GM23338 (cell line): ENCODE measurements at regions not wholly inside any gene's neighbourhood (a gene's known extent, or its start where the extent isn't known, plus 50 kb on each side); places are given as distances from the start of the nearest gene placed in this dataset.

Experiments
- ATAC-seq: fragments of 200-7000 bp; cut with Tn5 transposase; 3 replicates; pipeline ENCODE4 v1.9.1; 2020
- DNase-seq: peaks from one replicate; pipeline ENCODE4 v3.0.0-alpha.2; 2015; ENCODE audit warnings: low spot score
- H2AFZ ChIP-seq: fragments of 200-600 bp; sonication (generic); 2 replicates; pipeline ENCODE4 v1.8.0; 2016; ENCODE audit warnings: antibody characterized with exemption, mild to moderate bottlenecking, moderate library complexity
- H3F3A ChIP-seq: fragments of 200-600 bp; sonication (generic); replicated peaks from 2 replicates; pipeline ENCODE4 v1.8.0; 2017; ENCODE audit warnings: antibody characterized with exemption, mixed run types, low read depth
- H3K27ac ChIP-seq: fragments of 200-600 bp; sonication (generic); 2 replicates; pipeline ENCODE4 v1.6.1; 2016; ENCODE audit warnings: low read depth
- H3K27me3 ChIP-seq: fragments of 200-600 bp; sonication (generic); 2 replicates; pipeline ENCODE4 v1.8.0; 2016; ENCODE audit warnings: mild to moderate bottlenecking, mixed run types, moderate library complexity; ENCODE audit not compliant: insufficient read depth
- H3K36me3 ChIP-seq: fragments of 200-600 bp; sonication (generic); 2 replicates; pipeline ENCODE4 v1.8.0; 2016; ENCODE audit warnings: mild to moderate bottlenecking; ENCODE audit not compliant: insufficient read depth
- H3K4me1 ChIP-seq: fragments of 200-600 bp; sonication (generic); 2 replicates; pipeline ENCODE4 v1.8.0; 2016; ENCODE audit warnings: mild to moderate bottlenecking, moderate library complexity; ENCODE audit not compliant: insufficient read depth
- H3K4me2 ChIP-seq: fragments of 200-600 bp; sonication (generic); 2 replicates; pipeline ENCODE4 v1.7.1; 2017; ENCODE audit warnings: mixed run types
- H3K4me3 ChIP-seq: fragments of 200-600 bp; sonication (generic); 2 replicates; pipeline ENCODE4 v1.6.1; 2016; ENCODE audit warnings: mixed run types
- H3K79me2 ChIP-seq: fragments of 200-600 bp; sonication (generic); replicated peaks from 2 replicates; pipeline ENCODE4 v1.8.0; 2017; ENCODE audit warnings: mild to moderate bottlenecking; ENCODE audit not compliant: insufficient read depth
- H3K9me2 ChIP-seq: fragments of 200-600 bp; sonication (generic); 2 replicates; pipeline ENCODE4 v1.8.0; 2017; ENCODE audit not compliant: insufficient read depth
- H4K20me1 ChIP-seq: fragments of 200-600 bp; sonication (generic); replicated peaks from 2 replicates; pipeline ENCODE4 v1.8.0; 2017; ENCODE audit warnings: mild to moderate bottlenecking; ENCODE audit not compliant: insufficient read depth
- H3K27ac Mint-ChIP-seq: 2 replicates; pipeline ENCODE4 v1.8.0; 2020; ENCODE audit warnings: inconsistent platforms, mild to moderate bottlenecking, moderate library complexity, mixed read lengths
- H3K27me3 Mint-ChIP-seq: 3 replicates; pipeline ENCODE4 v1.8.0; 2022; ENCODE audit warnings: low read depth, mild to moderate bottlenecking, moderate library complexity, mixed read lengths, inconsistent platforms; ENCODE audit not compliant: insufficient read depth, poor library complexity
- H3K36me3 Mint-ChIP-seq: 3 replicates; pipeline ENCODE4 v1.8.0; 2021; ENCODE audit warnings: low read depth, mild to moderate bottlenecking, inconsistent platforms, moderate library complexity, mixed read lengths
- H3K4me1 Mint-ChIP-seq: 3 replicates; pipeline ENCODE4 v1.8.0; 2020; ENCODE audit warnings: mild to moderate bottlenecking, inconsistent platforms, mixed read lengths
- H3K4me3 Mint-ChIP-seq: 3 replicates; pipeline ENCODE4 v1.8.0; 2021; ENCODE audit warnings: moderate library complexity, mild to moderate bottlenecking, inconsistent platforms, mixed read lengths
- H3K9me3 Mint-ChIP-seq: 3 replicates; pipeline ENCODE4 v1.8.0; 2020; ENCODE audit warnings: moderate library complexity, mild to moderate bottlenecking, inconsistent platforms, mixed read lengths
- CREB1 ChIP-seq: fragments of 250-450 bp; sonication (Bioruptor Pico); IDR thresholded peaks from 2 replicates; pipeline ENCODE4 v1.5.0; 2020; ENCODE audit warnings: low read depth, mild to moderate bottlenecking, moderate library complexity
- CTCF ChIP-seq, 2 experiments: fragments of 200-600 bp in 1 of 2; sonication (generic) in 1 of 2; conservative IDR thresholded peaks; 2 replicates each; pipeline versions ENCODE4 v1.5.1 to v1.6.1; 2016 to 2017; ENCODE audit warnings: antibody characterized with exemption in 2 of 2, low read depth in 2 of 2, mild to moderate bottlenecking in 2 of 2, moderate library complexity in 1 of 2
- ETS1 ChIP-seq: IDR thresholded peaks from 2 replicates; pipeline ENCODE4 v1.6.1; 2016; ENCODE audit warnings: antibody characterized with exemption
- JUNB ChIP-seq: IDR thresholded peaks from one replicate; pipeline ENCODE4 v1.6.1; 2016; ENCODE audit warnings: antibody characterized with exemption; ENCODE audit not compliant: unreplicated experiment
- POLR2AphosphoS5 ChIP-seq: IDR thresholded peaks from 2 replicates; pipeline ENCODE4 v1.6.1; 2016; ENCODE audit warnings: antibody characterized with exemption, low read depth
- REST ChIP-seq: IDR thresholded peaks from one replicate; pipeline ENCODE4 v1.6.1; 2018; ENCODE audit warnings: antibody characterized with exemption; ENCODE audit not compliant: unreplicated experiment
- STAT1 ChIP-seq: IDR thresholded peaks from one replicate; pipeline ENCODE4 v1.6.1; 2016; ENCODE audit warnings: antibody characterized with exemption; ENCODE audit not compliant: unreplicated experiment
- ZNF462 ChIP-seq: fragments of 250-450 bp; sonication (Bioruptor Pico); IDR thresholded peaks from 2 replicates; pipeline ENCODE4 v1.5.0; 2020; ENCODE audit warnings: mild to moderate bottlenecking, moderate library complexity

GRCh38 chr17:14749269-14749668, 448.4 kb downstream of the HS3ST3B1 start (continued):
- TF ChIP-seq REST (no peak), CTCF (conservative IDR thresholded peaks at IDR 0.05; ENCODE audit: low read depth in 2 of 2) (no peak), POLR2AphosphoS5 (no peak), STAT1 (no peak), CREB1 (CRISPR knock-in tag) (no peak), JUNB (no peak)

GRCh38 chr17:14748036-14748710, 447.3 kb downstream of the HS3ST3B1 start:
- H3K9me2 ChIP-seq: peaks cover 3% of the 10 kb centered on the region; the same call in 1 of the 2 replicates
- no peaks in the 10 kb centered on the region for H3K27me3 Mint-ChIP-seq
- H3K4me3 Mint-ChIP-seq: no peak overlapping the region
- H3K27me3 ChIP-seq: no peaks in the 10 kb centered on the region
- H3K36me3 Mint-ChIP-seq: peaks cover 5% of the 10 kb centered on the region; the same call in 2 of the 3 replicates
- DNase-seq (no peak), ATAC-seq (no peak)
- H3K79me2 ChIP-seq: no peaks in the 10 kb centered on the region
- H3K36me3 ChIP-seq: no peaks in the 10 kb centered on the region
- H2AFZ ChIP-seq: no peak overlapping the region
- no peaks in the 10 kb centered on the region for H3F3A ChIP-seq
- H3K4me2 ChIP-seq: no peak overlapping the region
- no peak overlapping the region for H3K27ac ChIP-seq
- H3K9me3 Mint-ChIP-seq: peaks cover 13% of the 10 kb centered on the region
- no peaks in the 10 kb centered on the region for H3K4me1 ChIP-seq
- H3K4me3 ChIP-seq: no peak overlapping the region
- H3K27ac Mint-ChIP-seq: no peak overlapping the region
- H3K4me1 Mint-ChIP-seq: no peaks in the 10 kb centered on the region
- no peaks in the 10 kb centered on the region for H4K20me1 ChIP-seq
- TF ChIP-seq CREB1 (CRISPR knock-in tag) (no peak), POLR2AphosphoS5 (no peak), ETS1 (no peak), CTCF (conservative IDR thresholded peaks at IDR 0.05; ENCODE audit: low read depth in 2 of 2) (no peak), STAT1 (no peak), ZNF462 (CRISPR knock-in tag) (no peak)
